Keratinocyte (primary cell): ENCODE measurements at regions not wholly inside any gene's neighbourhood (a gene's known extent, or its start where the extent isn't known, plus 50 kb on each side); places are given as distances from the start of the nearest gene placed in this dataset.

Experiments used
- DNase-seq: peaks from one replicate; pipeline ENCODE4 v3.0.0-alpha.2; 2011; ENCODE audit warnings: low read depth, missing footprints, low spot score
- FAIRE-seq: peaks from 2 replicates; lab custom pipeline; 2011; peaks lifted over from hg19 to GRCh38; lab: Jason Lieb, UNC
- H2AFZ ChIP-seq: 2 replicates; pipeline ENCODE4 v1.6.0; 2012; ENCODE audit warnings: low read length, control low read depth, inconsistent platforms; ENCODE audit not compliant: control insufficient read depth
- H3K27ac ChIP-seq: 2 replicates; pipeline ENCODE4 v1.5.1; 2011; ENCODE audit warnings: low read length; ENCODE audit not compliant: control insufficient read depth, insufficient read depth
- H3K27me3 ChIP-seq: 3 replicates; pipeline ENCODE4 v1.6.0; 2011; ENCODE audit warnings: low read length; ENCODE audit not compliant: control insufficient read depth, insufficient read depth; ENCODE audit errors: extremely low read depth
- H3K36me3 ChIP-seq, 2 experiments: 2 replicates in 1 of 2; 3 replicates in 1 of 2; pipeline ENCODE4 v1.5.1; 2011; ENCODE audit warnings: low read length in 2 of 2, mild to moderate bottlenecking in 1 of 2; ENCODE audit not compliant: control insufficient read depth in 2 of 2, insufficient read depth in 2 of 2; ENCODE audit errors: extremely low read depth in 1 of 2
- H3K4me1 ChIP-seq: 3 replicates; pipeline ENCODE4 v1.5.1; 2011; ENCODE audit warnings: low read length; ENCODE audit not compliant: control insufficient read depth, insufficient read depth; ENCODE audit errors: extremely low read depth
- H3K4me2 ChIP-seq: 3 replicates; pipeline ENCODE4 v1.6.0; 2011; ENCODE audit warnings: low read depth, low read length; ENCODE audit not compliant: control insufficient read depth, insufficient read depth; ENCODE audit errors: extremely low read depth
- H3K4me3 ChIP-seq, 3 experiments: fragments of 200-600 bp in 1 of 3; sonication (generic) in 1 of 3; 2 replicates in 2 of 3; 3 replicates in 1 of 3; pipeline ENCODE4 v1.5.1; 2011 to 2016; ENCODE audit warnings: low read length in 3 of 3, mild to moderate bottlenecking in 3 of 3, control low read depth in 2 of 3, inconsistent platforms in 1 of 3, low read depth in 1 of 3, mixed read lengths in 1 of 3, mixed run types in 1 of 3, moderate library complexity in 1 of 3; ENCODE audit not compliant: control insufficient read depth in 2 of 3, insufficient read depth in 2 of 3; ENCODE audit errors: extremely low read depth in 1 of 3
- H3K79me2 ChIP-seq: 2 replicates; pipeline ENCODE4 v1.6.0; 2012; ENCODE audit warnings: low read length; ENCODE audit not compliant: control insufficient read depth, insufficient read depth
- H3K9ac ChIP-seq: 3 replicates; pipeline ENCODE4 v1.6.0; 2011; ENCODE audit warnings: low read length; ENCODE audit not compliant: control insufficient read depth, insufficient read depth; ENCODE audit errors: extremely low read depth
- H3K9me1 ChIP-seq: 3 replicates; pipeline ENCODE4 v1.6.0; 2011; ENCODE audit warnings: low read length; ENCODE audit not compliant: control insufficient read depth, insufficient read depth; ENCODE audit errors: extremely low read depth
- H3K9me3 ChIP-seq: 2 replicates; pipeline ENCODE4 v1.5.1; 2012; ENCODE audit warnings: low read depth, low read length; ENCODE audit not compliant: control insufficient read depth
- H4K20me1 ChIP-seq: 3 replicates; pipeline ENCODE4 v1.6.0; 2011; ENCODE audit warnings: low read length; ENCODE audit not compliant: control insufficient read depth, insufficient read depth; ENCODE audit errors: extremely low read depth
- EZH2 ChIP-seq: IDR thresholded peaks from one replicate; pipeline ENCODE4 v1.6.1; 2012; ENCODE audit warnings: inconsistent platforms, mild to moderate bottlenecking, low read length, moderate library complexity
- dilution Hi-C: fragments of 300-500 bp; cut with MboI; formaldehyde crosslinking; loops from one replicate; pipeline ENCODE4 v1.7.0; 2020; ENCODE audit warnings: low sequenced_read_pairs; ENCODE audit not compliant: extremely low pct_ligation_motif_present
- TF ChIP-seq, protein P1 (sequence below), 3 experiments: IDR thresholded peaks in 1 of 3; conservative IDR thresholded peaks in 1 of 3; optimal IDR thresholded peaks in 1 of 3; 2 replicates in 2 of 3; 3 replicates in 1 of 3; pipeline versions ENCODE3 to v1.5.1; 2011; ENCODE audit warnings: low read length in 3 of 3, mild to moderate bottlenecking in 3 of 3, moderate library complexity in 2 of 3, control low read depth in 1 of 3, inconsistent platforms in 1 of 3; ENCODE audit not compliant: insufficient read depth in 2 of 3; ENCODE audit errors: extremely low read depth in 1 of 3

DNA sequence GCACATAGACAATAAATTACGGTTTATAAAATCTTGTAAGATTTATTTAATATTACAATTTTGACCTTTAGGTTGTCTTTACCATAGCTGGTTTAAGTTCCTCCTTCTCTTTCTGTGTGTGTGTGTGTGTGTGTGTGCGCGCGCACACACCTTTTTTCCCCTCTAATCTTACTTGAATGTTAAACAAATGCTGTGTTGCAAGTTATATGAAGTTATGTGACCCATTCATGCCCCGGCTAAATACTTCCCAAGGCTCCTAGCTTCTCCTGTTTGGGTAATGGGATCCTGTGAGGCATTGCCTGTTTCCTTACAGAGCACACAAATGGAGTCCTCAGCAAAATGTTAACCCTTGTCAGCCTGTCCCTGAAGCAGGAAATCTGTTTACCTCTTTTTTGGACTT lies 125.6 kb upstream of the ZNF608 start:
- H3K9me1 ChIP-seq, result no peaks in the 10 kb centered on the region
- H3K4me3 ChIP-seq, result no peak overlapping the region
- no peaks in the 10 kb centered on the region for H3K4me1 ChIP-seq
- no peaks in the 10 kb centered on the region for H3K36me3 ChIP-seq
- no peak overlapping the region for H3K9ac ChIP-seq
- no peak overlapping the region for H3K4me2 ChIP-seq
- no peaks in the 10 kb centered on the region for H3K79me2 ChIP-seq
- FAIRE-seq (no peak), DNase-seq (no peak)
- TF ChIP-seq, protein P1, sequence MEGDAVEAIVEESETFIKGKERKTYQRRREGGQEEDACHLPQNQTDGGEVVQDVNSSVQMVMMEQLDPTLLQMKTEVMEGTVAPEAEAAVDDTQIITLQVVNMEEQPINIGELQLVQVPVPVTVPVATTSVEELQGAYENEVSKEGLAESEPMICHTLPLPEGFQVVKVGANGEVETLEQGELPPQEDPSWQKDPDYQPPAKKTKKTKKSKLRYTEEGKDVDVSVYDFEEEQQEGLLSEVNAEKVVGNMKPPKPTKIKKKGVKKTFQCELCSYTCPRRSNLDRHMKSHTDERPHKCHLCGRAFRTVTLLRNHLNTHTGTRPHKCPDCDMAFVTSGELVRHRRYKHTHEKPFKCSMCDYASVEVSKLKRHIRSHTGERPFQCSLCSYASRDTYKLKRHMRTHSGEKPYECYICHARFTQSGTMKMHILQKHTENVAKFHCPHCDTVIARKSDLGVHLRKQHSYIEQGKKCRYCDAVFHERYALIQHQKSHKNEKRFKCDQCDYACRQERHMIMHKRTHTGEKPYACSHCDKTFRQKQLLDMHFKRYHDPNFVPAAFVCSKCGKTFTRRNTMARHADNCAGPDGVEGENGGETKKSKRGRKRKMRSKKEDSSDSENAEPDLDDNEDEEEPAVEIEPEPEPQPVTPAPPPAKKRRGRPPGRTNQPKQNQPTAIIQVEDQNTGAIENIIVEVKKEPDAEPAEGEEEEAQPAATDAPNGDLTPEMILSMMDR (optimal IDR thresholded peaks at IDR 0.05 in 1 of 3, IDR thresholded peaks at IDR 0.05 in 1 of 3, conservative IDR thresholded peaks at IDR 0.05 in 1 of 3; ENCODE audit: extremely low read depth in 1 of 3, insufficient read depth in 2 of 3, low read length in 3 of 3), result no peak
- H4K20me1 ChIP-seq, result no peaks in the 10 kb centered on the region
- dilution Hi-C loops, result no loop called here
- no peaks in the 10 kb centered on the region for H3K27me3 ChIP-seq
- H3K9me3 ChIP-seq, result no peaks in the 10 kb centered on the region
- H2AFZ ChIP-seq, result no peak overlapping the region
- H3K27ac ChIP-seq, result no peak overlapping the region

- DNase-seq, result no peak
- H3K9me3 ChIP-seq, result no peaks in the 10 kb centered on the region
- H3K4me2 ChIP-seq, result no peak overlapping the region
- H4K20me1 ChIP-seq, result no peaks in the 10 kb centered on the region
- H3K4me1 ChIP-seq, result no peaks in the 10 kb centered on the region
- dilution Hi-C loops, result no loop called here
- no peaks in the 10 kb centered on the region for H3K79me2 ChIP-seq
- no peak overlapping the region for H3K9ac ChIP-seq
- no peak for FAIRE-seq
- TF ChIP-seq, protein P1 (optimal IDR thresholded peaks at IDR 0.05 in 1 of 3, IDR thresholded peaks at IDR 0.05 in 1 of 3, conservative IDR thresholded peaks at IDR 0.05 in 1 of 3; ENCODE audit: extremely low read depth in 1 of 3, insufficient read depth in 2 of 3, low read length in 3 of 3), result no peak
- no peak for TF ChIP-seq EZH2
- H3K27me3 ChIP-seq, result no peaks in the 10 kb centered on the region
- H3K27ac ChIP-seq, result no peak overlapping the region
- no peak overlapping the region for H2AFZ ChIP-seq
- H3K4me3 ChIP-seq, result no peak overlapping the region
- no peaks in the 10 kb centered on the region for H3K9me1 ChIP-seq
- no peaks in the 10 kb centered on the region for H3K36me3 ChIP-seq
Measured at GRCh38 chr5:124872615-124873014, 126.2 kb upstream of the ZNF608 start.
